Liver (tissue), 8 donors: ENCODE measurements at regions not wholly inside any gene's neighbourhood (a gene's known extent, or its start where the extent isn't known, plus 50 kb on each side); places are given as distances from the start of the nearest gene placed in this dataset.

Experiments
- DNase-seq: peaks from one replicate; pipeline ENCODE4 v3.0.0-alpha.2; 2017; ENCODE audit warnings: low spot score
- H3K27ac ChIP-seq, 2 donors: one replicate each; pipeline ENCODE4 v1.7.0; 2013; ENCODE audit warnings: inconsistent platforms in 2 of 2, low read length in 2 of 2, control low read depth in 1 of 2, low read depth in 1 of 2, mild to moderate bottlenecking in 1 of 2
- H3K27me3 ChIP-seq, 4 donors: one replicate each; pipeline versions ENCODE4 v1.6.1 to v1.7.0; 2013; ENCODE audit warnings: low read length in 3 of 4, inconsistent platforms in 1 of 4, mild to moderate bottlenecking in 1 of 4, moderate library complexity in 1 of 4; ENCODE audit not compliant: control insufficient read depth in 4 of 4, insufficient read depth in 4 of 4
- H3K36me3 ChIP-seq, 4 donors: one replicate each; pipeline versions ENCODE4 v1.6.1 to v1.7.0; 2013; ENCODE audit warnings: low read length in 3 of 4, mild to moderate bottlenecking in 3 of 4, low read depth in 1 of 4, moderate library complexity in 1 of 4; ENCODE audit not compliant: control insufficient read depth in 4 of 4, insufficient read depth in 3 of 4
- H3K4me1 ChIP-seq, 4 donors: one replicate each; pipeline versions ENCODE4 v1.6.1 to v1.7.0; 2013; ENCODE audit warnings: low read length in 3 of 4, mild to moderate bottlenecking in 3 of 4, moderate library complexity in 1 of 4; ENCODE audit not compliant: control insufficient read depth in 4 of 4, insufficient read depth in 4 of 4
- H3K4me3 ChIP-seq, 3 donors: one replicate each; pipeline versions ENCODE4 v1.6.1 to v1.7.0; 2013; ENCODE audit warnings: low read length in 3 of 3, control low read depth in 1 of 3, low read depth in 1 of 3, mild to moderate bottlenecking in 1 of 3
- H3K9ac ChIP-seq, 2 donors: one replicate each; pipeline ENCODE4 v1.7.0; 2013; ENCODE audit warnings: low read length in 2 of 2, mild to moderate bottlenecking in 2 of 2, moderate library complexity in 2 of 2, control low read depth in 1 of 2, low read depth in 1 of 2
- H3K9me3 ChIP-seq, 4 donors: one replicate each; pipeline versions ENCODE4 v1.6.1 to v1.7.0; 2013; ENCODE audit warnings: low read length in 3 of 4; ENCODE audit not compliant: control insufficient read depth in 4 of 4
- EGR1 ChIP-seq, 2 donors: IDR thresholded peaks; 2 replicates each; pipeline ENCODE4 v1.6.1; 2016 to 2018; ENCODE audit warnings: antibody characterized with exemption in 2 of 2, low read depth in 2 of 2
- FOXA1 ChIP-seq: IDR thresholded peaks from 2 replicates; pipeline ENCODE4 v1.6.1; 2016; ENCODE audit warnings: antibody characterized with exemption
- FOXA2 ChIP-seq: IDR thresholded peaks from 2 replicates; pipeline ENCODE4 v1.6.1; 2016; ENCODE audit warnings: antibody characterized with exemption
- GABPA ChIP-seq, 2 donors: IDR thresholded peaks in 1 of 2; conservative IDR thresholded peaks in 1 of 2; 2 replicates each; pipeline ENCODE4 v1.6.1; 2016; ENCODE audit warnings: antibody characterized with exemption in 2 of 2, mild to moderate bottlenecking in 1 of 2, moderate library complexity in 1 of 2
- HNF4A ChIP-seq, 2 donors: conservative IDR thresholded peaks; 2 replicates each; pipeline ENCODE4 v1.6.1; 2016; ENCODE audit warnings: antibody characterized with exemption in 2 of 2, mild to moderate bottlenecking in 2 of 2
- JUND ChIP-seq, 2 donors: IDR thresholded peaks; 2 replicates each; pipeline ENCODE4 v1.6.1; 2016; ENCODE audit warnings: antibody characterized with exemption in 2 of 2
- NR2F2 ChIP-seq: IDR thresholded peaks from 2 replicates; pipeline ENCODE4 v1.6.1; 2016; ENCODE audit warnings: antibody characterized with exemption
- RXRA ChIP-seq, 2 donors: IDR thresholded peaks; 2 replicates each; pipeline ENCODE4 v1.6.1; 2017 to 2018; ENCODE audit warnings: antibody characterized with exemption in 2 of 2, mild to moderate bottlenecking in 1 of 2
- TAF1 ChIP-seq: conservative IDR thresholded peaks from 2 replicates; pipeline ENCODE4 v1.6.1; 2016; ENCODE audit warnings: antibody characterized with exemption, mild to moderate bottlenecking
- YY1 ChIP-seq: IDR thresholded peaks from 2 replicates; pipeline ENCODE4 v1.6.1; 2016; ENCODE audit warnings: antibody characterized with exemption, mild to moderate bottlenecking
- WGBS: extraction: QIAGEN DNeasy Blood & Tissue Kit; methylation state at CpG from one replicate; pipeline ENCODE4 v1.1.7; 2013; 5-methylcytosine and 5-hydroxymethylcytosine counted together
- TF ChIP-seq, protein P1 (sequence below): IDR thresholded peaks from 2 replicates; pipeline ENCODE4 v1.6.1; 2016; ENCODE audit warnings: antibody characterized with exemption
- TF ChIP-seq, protein P2 (sequence below): IDR thresholded peaks from 2 replicates; pipeline ENCODE4 v1.6.1; 2016; ENCODE audit warnings: antibody characterized with exemption
- TF ChIP-seq, protein P3 (sequence below): IDR thresholded peaks from 2 replicates; pipeline ENCODE4 v1.6.1; 2016; ENCODE audit warnings: antibody characterized with exemption
- TF ChIP-seq, protein P4 (sequence below): fragments of 150-350 bp; IDR thresholded peaks from 2 replicates; pipeline ENCODE4 v1.5.1; 2017; ENCODE audit warnings: improper control_type of control experiment, low read depth, low read length; ENCODE audit not compliant: missing input control
- donor health status: healthy.
- donor health status: healthy.
- donor health status: healthy.
- donor health status: healthy.
- donor health status: healthy.

DNA sequence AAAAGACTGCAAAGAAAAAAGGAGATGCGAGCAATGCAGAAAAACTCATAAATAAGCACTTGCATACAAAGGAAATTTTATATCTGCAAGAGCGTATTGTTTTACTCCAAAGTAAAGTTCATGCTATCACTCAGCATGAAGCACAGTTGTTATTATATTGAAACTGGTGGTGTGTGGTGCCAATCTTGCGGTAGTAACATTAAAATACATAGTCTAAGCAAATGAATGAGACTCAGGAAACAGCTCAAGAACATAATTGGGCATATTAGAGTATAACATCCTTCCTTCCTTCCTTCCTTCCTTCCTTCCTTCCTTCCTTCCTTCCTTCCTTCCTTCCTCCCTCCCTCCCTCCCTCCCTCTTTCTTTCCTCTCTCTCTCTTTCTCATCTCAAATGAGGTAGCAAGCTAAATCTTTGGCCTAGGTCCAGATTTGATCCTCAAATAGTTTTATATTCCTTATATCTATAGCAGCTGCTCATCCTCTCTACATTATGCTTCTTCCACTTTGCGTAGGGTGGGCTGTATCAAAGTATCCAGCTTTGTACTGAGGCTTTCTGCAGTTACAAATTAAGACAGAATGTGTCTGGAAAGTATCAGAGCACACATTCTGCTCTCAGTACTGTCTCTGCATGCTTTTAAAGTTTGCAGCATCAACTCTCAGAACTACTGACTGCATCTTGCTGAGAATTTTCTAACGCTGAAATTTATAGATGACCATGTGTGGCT, 718.3 kb downstream of the RERGL start:
- Histone ChIP-seq H3K9ac (no peak overlapping the region), H3K4me3 (no peak overlapping the region), H3K4me1 (no peaks in the 10 kb centered on the region), H3K27me3 (no peaks in the 10 kb centered on the region), H3K27ac (no peak overlapping the region), H3K36me3 (no peaks in the 10 kb centered on the region), H3K9me3 (no peaks in the 10 kb centered on the region)
- DNase-seq: no peak
- TF ChIP-seq FOXA1 (no peak), TAF1 (no peak), RXRA (IDR thresholded peaks at IDR 0.05) (no peak), EGR1 (IDR thresholded peaks at IDR 0.05; ENCODE audit: low read depth in 2 of 2) (no peak)
- TF ChIP-seq, protein P1, sequence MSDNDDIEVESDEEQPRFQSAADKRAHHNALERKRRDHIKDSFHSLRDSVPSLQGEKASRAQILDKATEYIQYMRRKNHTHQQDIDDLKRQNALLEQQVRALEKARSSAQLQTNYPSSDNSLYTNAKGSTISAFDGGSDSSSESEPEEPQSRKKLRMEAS: no peak
- TF ChIP-seq, protein P2, sequence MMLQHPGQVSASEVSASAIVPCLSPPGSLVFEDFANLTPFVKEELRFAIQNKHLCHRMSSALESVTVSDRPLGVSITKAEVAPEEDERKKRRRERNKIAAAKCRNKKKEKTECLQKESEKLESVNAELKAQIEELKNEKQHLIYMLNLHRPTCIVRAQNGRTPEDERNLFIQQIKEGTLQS: no peak
- TF ChIP-seq, protein P3, sequence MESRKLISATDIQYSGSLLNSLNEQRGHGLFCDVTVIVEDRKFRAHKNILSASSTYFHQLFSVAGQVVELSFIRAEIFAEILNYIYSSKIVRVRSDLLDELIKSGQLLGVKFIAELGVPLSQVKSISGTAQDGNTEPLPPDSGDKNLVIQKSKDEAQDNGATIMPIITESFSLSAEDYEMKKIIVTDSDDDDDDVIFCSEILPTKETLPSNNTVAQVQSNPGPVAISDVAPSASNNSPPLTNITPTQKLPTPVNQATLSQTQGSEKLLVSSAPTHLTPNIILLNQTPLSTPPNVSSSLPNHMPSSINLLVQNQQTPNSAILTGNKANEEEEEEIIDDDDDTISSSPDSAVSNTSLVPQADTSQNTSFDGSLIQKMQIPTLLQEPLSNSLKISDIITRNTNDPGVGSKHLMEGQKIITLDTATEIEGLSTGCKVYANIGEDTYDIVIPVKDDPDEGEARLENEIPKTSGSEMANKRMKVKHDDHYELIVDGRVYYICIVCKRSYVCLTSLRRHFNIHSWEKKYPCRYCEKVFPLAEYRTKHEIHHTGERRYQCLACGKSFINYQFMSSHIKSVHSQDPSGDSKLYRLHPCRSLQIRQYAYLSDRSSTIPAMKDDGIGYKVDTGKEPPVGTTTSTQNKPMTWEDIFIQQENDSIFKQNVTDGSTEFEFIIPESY: no peak
- 72% methylated on average over 5 of the region's 5 CpGs for WGBS

DNA sequence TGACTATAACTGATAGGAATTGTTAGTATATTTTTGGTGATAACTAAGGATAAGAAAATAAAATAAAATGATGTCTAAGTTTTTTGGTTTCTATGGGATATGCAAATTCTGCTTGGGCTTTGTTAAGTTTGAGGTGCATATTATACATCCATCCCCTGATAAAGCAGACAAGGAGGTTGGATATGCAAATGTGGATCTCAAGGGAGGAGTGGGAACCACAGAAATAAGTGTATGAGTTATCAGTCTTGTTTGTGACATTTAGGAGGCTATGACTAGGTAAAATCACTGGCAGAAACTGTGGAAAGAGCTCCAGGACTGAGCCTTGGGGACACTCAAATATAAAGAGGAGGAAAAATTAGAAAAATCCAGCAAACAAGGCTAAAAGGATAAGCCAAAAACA, 719.4 kb downstream of the RERGL start:
- Histone ChIP-seq H3K27ac (no peak overlapping the region), H3K27me3 (no peaks in the 10 kb centered on the region), H3K4me3 (no peak overlapping the region), H3K4me1 (no peaks in the 10 kb centered on the region), H3K9ac (no peak overlapping the region), H3K9me3 (no peaks in the 10 kb centered on the region), H3K36me3 (no peaks in the 10 kb centered on the region)
- TF ChIP-seq, protein P2: no peak
- TF ChIP-seq, protein P3: no peak
- TF ChIP-seq HNF4A (conservative IDR thresholded peaks at IDR 0.05) (no peak), FOXA2 (no peak), YY1 (no peak)
- no peak for DNase-seq

DNA sequence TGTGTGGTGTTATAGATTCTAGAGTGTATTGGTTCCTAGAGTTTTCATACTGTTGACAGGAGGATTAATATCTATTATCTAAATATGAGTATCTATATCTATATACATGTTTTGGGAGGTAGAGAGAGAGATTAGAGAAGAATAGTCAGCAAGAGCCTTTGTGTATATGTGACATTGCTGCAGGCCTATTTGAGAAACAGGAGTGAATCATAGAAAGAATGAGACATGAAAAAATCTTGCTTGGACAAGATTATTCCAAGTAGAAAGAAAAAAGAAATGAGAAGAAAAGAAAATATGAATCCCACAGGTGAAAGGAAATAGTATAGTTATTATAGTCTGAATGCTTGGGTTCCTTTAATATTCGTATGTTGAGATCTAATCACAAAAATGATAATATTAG, 720.4 kb downstream of the RERGL start:
- H3K4me1 ChIP-seq: no peaks in the 10 kb centered on the region
- no peaks in the 10 kb centered on the region for H3K9me3 ChIP-seq
- H3K36me3 ChIP-seq: no peaks in the 10 kb centered on the region
- no peak overlapping the region for H3K4me3 ChIP-seq
- 64% methylated on average over 1 of the region's 1 CpG for WGBS
- no peaks in the 10 kb centered on the region for H3K27me3 ChIP-seq
- H3K27ac ChIP-seq: no peak overlapping the region
- no peak for TF ChIP-seq JUND (IDR thresholded peaks at IDR 0.05)
- no peak for TF ChIP-seq FOXA2
- TF ChIP-seq HNF4A (conservative IDR thresholded peaks at IDR 0.05): no peak
- TF ChIP-seq FOXA1: no peak
- no peak for TF ChIP-seq EGR1 (IDR thresholded peaks at IDR 0.05; ENCODE audit: low read depth in 2 of 2)
- no peak for TF ChIP-seq GABPA (IDR thresholded peaks at IDR 0.05 in 1 of 2, conservative IDR thresholded peaks at IDR 0.05 in 1 of 2)
- TF ChIP-seq, protein P4, sequence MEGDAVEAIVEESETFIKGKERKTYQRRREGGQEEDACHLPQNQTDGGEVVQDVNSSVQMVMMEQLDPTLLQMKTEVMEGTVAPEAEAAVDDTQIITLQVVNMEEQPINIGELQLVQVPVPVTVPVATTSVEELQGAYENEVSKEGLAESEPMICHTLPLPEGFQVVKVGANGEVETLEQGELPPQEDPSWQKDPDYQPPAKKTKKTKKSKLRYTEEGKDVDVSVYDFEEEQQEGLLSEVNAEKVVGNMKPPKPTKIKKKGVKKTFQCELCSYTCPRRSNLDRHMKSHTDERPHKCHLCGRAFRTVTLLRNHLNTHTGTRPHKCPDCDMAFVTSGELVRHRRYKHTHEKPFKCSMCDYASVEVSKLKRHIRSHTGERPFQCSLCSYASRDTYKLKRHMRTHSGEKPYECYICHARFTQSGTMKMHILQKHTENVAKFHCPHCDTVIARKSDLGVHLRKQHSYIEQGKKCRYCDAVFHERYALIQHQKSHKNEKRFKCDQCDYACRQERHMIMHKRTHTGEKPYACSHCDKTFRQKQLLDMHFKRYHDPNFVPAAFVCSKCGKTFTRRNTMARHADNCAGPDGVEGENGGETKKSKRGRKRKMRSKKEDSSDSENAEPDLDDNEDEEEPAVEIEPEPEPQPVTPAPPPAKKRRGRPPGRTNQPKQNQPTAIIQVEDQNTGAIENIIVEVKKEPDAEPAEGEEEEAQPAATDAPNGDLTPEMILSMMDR: no peak
- TF ChIP-seq NR2F2: no peak
- no peak for TF ChIP-seq YY1
- no peak for DNase-seq
- H3K9ac ChIP-seq: no peak overlapping the region
